OCI-LY1 (cell line): ENCODE measurements at regions not wholly inside any gene's neighbourhood (a gene's known extent, or its start where the extent isn't known, plus 50 kb on each side); places are given as distances from the start of the nearest gene placed in this dataset.

Source experiments
- H2AFZ ChIP-seq: fragments of 200-600 bp; sonication (generic), shearing (Covaris generic); 2 replicates; pipeline ENCODE4 v1.6.0; 2014; ENCODE audit warnings: antibody characterized with exemption, mild to moderate bottlenecking, low read length
- H3F3A ChIP-seq: fragments of 200-600 bp; sonication (generic), shearing (Covaris generic); 2 replicates; pipeline ENCODE4 v1.6.0; 2014; ENCODE audit warnings: mild to moderate bottlenecking, antibody characterized with exemption, low read length, moderate library complexity; ENCODE audit not compliant: insufficient read depth
- H3K27ac ChIP-seq: fragments of 200-600 bp; sonication (generic); 2 replicates; pipeline ENCODE4 v1.5.1; 2014; ENCODE audit warnings: low read length, mixed run types, mild to moderate bottlenecking, low read depth; ENCODE audit not compliant: poor library complexity, severe bottlenecking
- H3K27me3 ChIP-seq: fragments of 200-600 bp; sonication (generic); 2 replicates; pipeline ENCODE4 v1.6.0; 2014; ENCODE audit warnings: antibody characterized with exemption, mild to moderate bottlenecking, low read length, moderate library complexity; ENCODE audit not compliant: insufficient read depth
- H3K36me3 ChIP-seq: fragments of 200-600 bp; sonication (generic); 2 replicates; pipeline ENCODE4 v1.6.1; 2014; ENCODE audit warnings: mild to moderate bottlenecking, antibody characterized with exemption, low read length, moderate library complexity, mixed read lengths; ENCODE audit not compliant: insufficient read depth
- H3K4me1 ChIP-seq: fragments of 200-600 bp; sonication (generic); 2 replicates; pipeline ENCODE4 v1.5.1; 2014; ENCODE audit warnings: mild to moderate bottlenecking, low read length, moderate library complexity; ENCODE audit not compliant: insufficient read depth, severe bottlenecking
- H3K4me2 ChIP-seq: fragments of 200-600 bp; sonication (generic), shearing (Covaris generic); 2 replicates; pipeline ENCODE4 v1.6.1; 2014; ENCODE audit warnings: low read length
- H3K4me3 ChIP-seq: fragments of 200-600 bp; sonication (generic); 2 replicates; pipeline ENCODE4 v1.5.1; 2014; ENCODE audit warnings: low read length, low read depth, mild to moderate bottlenecking, mixed read lengths; ENCODE audit not compliant: poor library complexity, severe bottlenecking
- H3K79me2 ChIP-seq: fragments of 200-600 bp; shearing (Covaris generic); 2 replicates; pipeline ENCODE4 v1.6.1; 2016; ENCODE audit warnings: mixed run types, low read length, mixed read lengths; ENCODE audit not compliant: insufficient read depth
- H3K9ac ChIP-seq: fragments of 200-600 bp; sonication (generic), shearing (Covaris generic); 2 replicates; pipeline ENCODE4 v1.6.1; 2014; ENCODE audit warnings: mild to moderate bottlenecking, low read length, mixed read lengths
- H3K9me2 ChIP-seq: fragments of 200-600 bp; sonication (generic), shearing (Covaris generic); 2 replicates; pipeline ENCODE4 v1.6.1; 2014; ENCODE audit warnings: low read depth, mild to moderate bottlenecking, low read length, mixed read lengths
- H3K9me3 ChIP-seq: fragments of 200-600 bp; shearing (Covaris generic); 2 replicates; pipeline ENCODE4 v1.6.1; 2014; ENCODE audit warnings: low read length, mixed read lengths
- H4K20me1 ChIP-seq: fragments of 200-600 bp; sonication (generic), shearing (Covaris generic); 2 replicates; pipeline ENCODE4 v1.6.0; 2016; ENCODE audit warnings: mild to moderate bottlenecking, low read length; ENCODE audit not compliant: insufficient read depth
- EZH2 ChIP-seq: fragments of 200-600 bp; sonication (generic), shearing (Covaris generic); IDR thresholded peaks from 2 replicates; pipeline ENCODE4 v1.8.0; 2017; ENCODE audit warnings: borderline replicate concordance, mixed run types, mild to moderate bottlenecking, antibody characterized with exemption, low read length, moderate library complexity, mixed read lengths
- TF ChIP-seq, protein P1 (sequence below): fragments of 200-600 bp; sonication (generic), shearing (Covaris generic); IDR thresholded peaks from 2 replicates; pipeline ENCODE4 v1.5.1; 2017; ENCODE audit warnings: mild to moderate bottlenecking, antibody characterized with exemption, low read length, moderate library complexity, mixed read lengths

DNA sequence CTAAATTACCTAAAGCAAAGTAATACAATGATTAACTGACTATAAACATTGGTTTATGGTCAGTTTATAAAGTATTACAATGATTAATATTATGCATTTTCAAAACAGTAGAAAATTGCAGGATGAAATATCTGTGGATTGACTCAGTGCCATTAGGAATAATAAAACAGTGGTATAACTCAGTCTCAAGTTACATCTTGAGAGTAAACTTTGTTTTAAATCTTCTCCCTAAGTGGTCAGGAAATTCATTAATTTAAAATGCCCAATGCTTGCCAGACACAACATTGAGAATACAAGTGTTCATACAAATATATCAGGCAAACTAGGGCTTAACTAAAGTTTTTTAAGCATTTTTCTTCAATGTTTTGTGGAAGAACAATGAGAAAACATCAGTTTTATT is 257.8 kb downstream of the ETV1 start:
- Histone ChIP-seq H3K9me3 (peaks cover 12% of the 10 kb centered on the region; the same call in 1 of the 2 replicates), H3K4me1 (no peaks in the 10 kb centered on the region), H4K20me1 (no peaks in the 10 kb centered on the region), H2AFZ (no peak overlapping the region), H3F3A (no peaks in the 10 kb centered on the region), H3K9me2 (no peaks in the 10 kb centered on the region), H3K4me3 (no peak overlapping the region), H3K9ac (no peak overlapping the region), H3K79me2 (no peaks in the 10 kb centered on the region), H3K4me2 (no peak overlapping the region), H3K27me3 (no peaks in the 10 kb centered on the region), H3K36me3 (no peaks in the 10 kb centered on the region), H3K27ac (no peak overlapping the region)
- TF ChIP-seq, protein P1, sequence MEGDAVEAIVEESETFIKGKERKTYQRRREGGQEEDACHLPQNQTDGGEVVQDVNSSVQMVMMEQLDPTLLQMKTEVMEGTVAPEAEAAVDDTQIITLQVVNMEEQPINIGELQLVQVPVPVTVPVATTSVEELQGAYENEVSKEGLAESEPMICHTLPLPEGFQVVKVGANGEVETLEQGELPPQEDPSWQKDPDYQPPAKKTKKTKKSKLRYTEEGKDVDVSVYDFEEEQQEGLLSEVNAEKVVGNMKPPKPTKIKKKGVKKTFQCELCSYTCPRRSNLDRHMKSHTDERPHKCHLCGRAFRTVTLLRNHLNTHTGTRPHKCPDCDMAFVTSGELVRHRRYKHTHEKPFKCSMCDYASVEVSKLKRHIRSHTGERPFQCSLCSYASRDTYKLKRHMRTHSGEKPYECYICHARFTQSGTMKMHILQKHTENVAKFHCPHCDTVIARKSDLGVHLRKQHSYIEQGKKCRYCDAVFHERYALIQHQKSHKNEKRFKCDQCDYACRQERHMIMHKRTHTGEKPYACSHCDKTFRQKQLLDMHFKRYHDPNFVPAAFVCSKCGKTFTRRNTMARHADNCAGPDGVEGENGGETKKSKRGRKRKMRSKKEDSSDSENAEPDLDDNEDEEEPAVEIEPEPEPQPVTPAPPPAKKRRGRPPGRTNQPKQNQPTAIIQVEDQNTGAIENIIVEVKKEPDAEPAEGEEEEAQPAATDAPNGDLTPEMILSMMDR = no peak
- TF ChIP-seq EZH2 = no peak

DNA sequence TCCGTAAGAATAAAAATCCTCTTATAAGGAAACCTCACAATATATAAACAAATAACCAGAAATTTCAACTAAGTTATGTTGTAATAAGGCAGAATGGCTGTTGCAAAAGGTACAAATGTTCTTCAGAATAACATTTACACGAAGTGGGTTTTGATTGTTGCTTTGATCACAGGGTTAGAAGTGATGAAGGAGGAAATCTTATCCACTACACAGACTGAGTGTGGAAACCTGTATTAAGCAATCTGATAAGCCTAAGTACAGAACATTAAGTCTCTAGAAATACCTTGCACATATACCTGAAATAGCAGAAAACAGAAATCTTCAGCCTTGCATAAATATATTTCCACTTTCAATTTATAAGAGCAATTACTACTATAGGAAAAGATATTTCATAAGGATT is 251.9 kb downstream of the ETV1 start:
- TF ChIP-seq EZH2 = no peak
- TF ChIP-seq, protein P1 = no peak
- 0 out of 2 replicates have a peak, but pooled peaks cover 2% of the 10 kb centered on the region for H3K9me3 ChIP-seq
- H3K36me3 ChIP-seq = no peaks in the 10 kb centered on the region
- no peak overlapping the region for H3K4me3 ChIP-seq
- H3K9me2 ChIP-seq = no peaks in the 10 kb centered on the region
- no peak overlapping the region for H3K9ac ChIP-seq
- no peaks in the 10 kb centered on the region for H3F3A ChIP-seq
- H3K27me3 ChIP-seq = no peaks in the 10 kb centered on the region
- H3K4me1 ChIP-seq = peaks cover 35% of the 10 kb centered on the region
- H3K27ac ChIP-seq = no peak overlapping the region
- H2AFZ ChIP-seq = no peak overlapping the region
- no peaks in the 10 kb centered on the region for H3K79me2 ChIP-seq
- no peak overlapping the region for H3K4me2 ChIP-seq
- no peaks in the 10 kb centered on the region for H4K20me1 ChIP-seq

DNA sequence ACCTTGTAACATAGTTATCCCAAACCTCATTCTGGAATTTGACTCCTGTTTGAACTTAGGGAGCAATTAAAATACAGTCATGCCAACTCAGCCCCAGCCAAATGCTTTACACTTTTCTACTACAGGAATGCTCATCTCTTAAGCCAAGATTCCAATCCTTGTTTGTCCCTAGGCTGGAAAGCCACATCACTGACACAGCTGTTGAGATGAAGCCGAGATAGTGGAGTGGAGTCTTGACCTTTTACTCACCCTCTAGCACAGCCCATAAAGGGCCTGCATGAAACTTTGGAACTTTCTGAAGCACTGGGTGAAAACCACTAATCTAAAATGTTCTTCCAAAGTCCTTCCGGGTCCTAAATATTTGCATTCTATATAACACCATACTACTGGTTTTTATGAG is 247.3 kb downstream of the ETV1 start:
- Histone ChIP-seq H3K36me3 (no peaks in the 10 kb centered on the region), H3K4me2 (no peak overlapping the region), H3K4me3 (no peak overlapping the region), H3K4me1 (peaks cover 62% of the 10 kb centered on the region), H3K79me2 (no peaks in the 10 kb centered on the region), H4K20me1 (no peaks in the 10 kb centered on the region), H3K27ac (peak overlapping the region; percentile 52), H3K9me2 (no peaks in the 10 kb centered on the region), H3F3A (no peaks in the 10 kb centered on the region), H2AFZ (no peak overlapping the region), H3K9me3 (no peaks in the 10 kb centered on the region), H3K27me3 (no peaks in the 10 kb centered on the region), H3K9ac (no peak overlapping the region)
- TF ChIP-seq, protein P1 = no peak
- no peak for TF ChIP-seq EZH2
